GM12891 (cell line): ENCODE measurements at regions not wholly inside any gene's neighbourhood (a gene's known extent, or its start where the extent isn't known, plus 50 kb on each side); places are given as distances from the start of the nearest gene placed in this dataset.

ENCODE experiments used
- POLR2A ChIP-seq: IDR thresholded peaks from 2 replicates; pipeline ENCODE4 v1.6.1; 2011; ENCODE audit warnings: low read depth, low read length, control low read depth
- POLR2AphosphoS5 ChIP-seq: IDR thresholded peaks from 2 replicates; pipeline ENCODE4 v1.6.1; 2011; ENCODE audit warnings: low read depth, low read length, control low read depth
- POU2F2 ChIP-seq: IDR thresholded peaks from 2 replicates; pipeline ENCODE4 v1.6.1; 2011; ENCODE audit warnings: low read depth, mild to moderate bottlenecking, control low read depth, low read length, moderate library complexity
- SPI1 ChIP-seq: IDR thresholded peaks from 2 replicates; pipeline ENCODE4 v1.6.1; 2011; ENCODE audit warnings: low read depth, low read length, control low read depth
- TAF1 ChIP-seq: IDR thresholded peaks from 2 replicates; pipeline ENCODE4 v1.6.1; 2011; ENCODE audit warnings: low read depth, low read length, control low read depth

- no peak for TF ChIP-seq POLR2A
- TF ChIP-seq POLR2AphosphoS5, result no peak
- no peak for TF ChIP-seq SPI1
- TF ChIP-seq TAF1, result no peak
- no peak for TF ChIP-seq POU2F2
Observed at GRCh38 chr4:71287305-71287704, 51.5 kb upstream of the SLC4A4 start.
